Memory B cell (primary cell): ENCODE measurements at regions not wholly inside any gene's neighbourhood (a gene's known extent, or its start where the extent isn't known, plus 50 kb on each side); places are given as distances from the start of the nearest gene placed in this dataset.

Experiments
- ATAC-seq: fragments of 150-1000 bp; cut with Tn5 transposase; 2 replicates; pipeline ENCODE4 v1.10.0; 2021; ENCODE audit warnings: low read depth, mild to moderate bottlenecking, moderate library complexity
- DNase-seq, 2 donors: peaks; one replicate each; pipeline ENCODE4 v3.0.0; 2022; ENCODE audit warnings: low spot score in 2 of 2
- H3K27ac Mint-ChIP-seq: one replicate; pipeline ENCODE4 v1.8.0; 2022; ENCODE audit warnings: mild to moderate bottlenecking, moderate library complexity, mixed read lengths
- H3K27me3 Mint-ChIP-seq: one replicate; pipeline ENCODE4 v1.8.0; 2022; ENCODE audit warnings: mixed read lengths
- H3K36me3 Mint-ChIP-seq: one replicate; pipeline ENCODE4 v1.8.0; 2022; ENCODE audit warnings: mild to moderate bottlenecking, mixed read lengths
- H3K4me1 Mint-ChIP-seq: one replicate; pipeline ENCODE4 v1.8.0; 2022; ENCODE audit warnings: mixed read lengths
- H3K4me3 Mint-ChIP-seq: one replicate; pipeline ENCODE4 v1.8.0; 2022; ENCODE audit warnings: mild to moderate bottlenecking, moderate library complexity, mixed read lengths
- H3K9me3 Mint-ChIP-seq: one replicate; pipeline ENCODE4 v1.8.0; 2022; ENCODE audit warnings: mixed read lengths

GRCh38 chr3:5437296-5437782, 249.8 kb downstream of the EDEM1 start:
- Mint-ChIP-seq H3K27me3 (peaks cover 6% of the 10 kb centered on the region), H3K4me1 (peaks cover 6% of the 10 kb centered on the region), H3K36me3 (no peaks in the 10 kb centered on the region), H3K4me3 (no peak overlapping the region), H3K9me3 (no peaks in the 10 kb centered on the region), H3K27ac (no peak overlapping the region)
- no peak for DNase-seq
- ATAC-seq, result no peak

GRCh38 chr3:5437783-5438323, 250.3 kb downstream of the EDEM1 start:
- DNase-seq (no peak), ATAC-seq (no peak)
- H3K4me3 Mint-ChIP-seq, result no peak overlapping the region
- no peak overlapping the region for H3K27ac Mint-ChIP-seq
- H3K4me1 Mint-ChIP-seq, result peaks cover 6% of the 10 kb centered on the region
- H3K9me3 Mint-ChIP-seq, result no peaks in the 10 kb centered on the region
- H3K27me3 Mint-ChIP-seq, result peaks cover 6% of the 10 kb centered on the region
- no peaks in the 10 kb centered on the region for H3K36me3 Mint-ChIP-seq

- Mint-ChIP-seq H3K4me1 (no peaks in the 10 kb centered on the region), H3K4me3 (no peak overlapping the region), H3K27me3 (peaks cover 6% of the 10 kb centered on the region), H3K27ac (no peak overlapping the region), H3K9me3 (peaks cover 2% of the 10 kb centered on the region), H3K36me3 (no peaks in the 10 kb centered on the region)
- DNase-seq (no peak), ATAC-seq (no peak)
These were observed 253.9 kb downstream of the EDEM1 start for GRCh38 chr3:5441401-5441800.

- no peak overlapping the region for H3K27ac Mint-ChIP-seq
- H3K27me3 Mint-ChIP-seq, result peaks cover 6% of the 10 kb centered on the region
- no peak overlapping the region for H3K4me3 Mint-ChIP-seq
- peaks cover 2% of the 10 kb centered on the region for H3K9me3 Mint-ChIP-seq
- H3K4me1 Mint-ChIP-seq, result no peaks in the 10 kb centered on the region
- no peak for DNase-seq
- H3K36me3 Mint-ChIP-seq, result no peaks in the 10 kb centered on the region
- ATAC-seq, result no peak
These were observed 254.7 kb downstream of the EDEM1 start for GRCh38 chr3:5442106-5442785.

GRCh38 chr3:5442786-5443138, 255.3 kb downstream of the EDEM1 start:
- Mint-ChIP-seq H3K4me1 (no peaks in the 10 kb centered on the region), H3K36me3 (no peaks in the 10 kb centered on the region), H3K27me3 (peaks cover 6% of the 10 kb centered on the region), H3K4me3 (no peak overlapping the region), H3K27ac (no peak overlapping the region), H3K9me3 (peaks cover 2% of the 10 kb centered on the region)
- no peak for DNase-seq
- no peak for ATAC-seq

- ATAC-seq (no peak), DNase-seq (no peak)
- Mint-ChIP-seq H3K9me3 (peaks cover 3% of the 10 kb centered on the region), H3K4me3 (no peak overlapping the region), H3K4me1 (no peaks in the 10 kb centered on the region), H3K27me3 (no peaks in the 10 kb centered on the region), H3K27ac (no peak overlapping the region), H3K36me3 (no peaks in the 10 kb centered on the region)
These were observed 256.7 kb downstream of the EDEM1 start for GRCh38 chr3:5444253-5444652.

- ATAC-seq, result no peak
- no peak for DNase-seq
- Mint-ChIP-seq H3K27me3 (peaks cover 2% of the 10 kb centered on the region), H3K4me3 (no peak overlapping the region), H3K9me3 (peaks cover 3% of the 10 kb centered on the region), H3K4me1 (no peaks in the 10 kb centered on the region), H3K36me3 (no peaks in the 10 kb centered on the region), H3K27ac (no peak overlapping the region)
These were observed 258.2 kb downstream of the EDEM1 start for GRCh38 chr3:5445676-5446201.

GRCh38 chr3:5448246-5448645, 260.7 kb downstream of the EDEM1 start:
- ATAC-seq, result no peak
- no peak for DNase-seq
- Mint-ChIP-seq H3K36me3 (no peaks in the 10 kb centered on the region), H3K4me1 (no peaks in the 10 kb centered on the region), H3K27ac (no peak overlapping the region), H3K27me3 (peaks cover 6% of the 10 kb centered on the region), H3K9me3 (peaks cover 3% of the 10 kb centered on the region), H3K4me3 (no peak overlapping the region)

- Mint-ChIP-seq H3K4me1 (no peaks in the 10 kb centered on the region), H3K4me3 (no peak overlapping the region), H3K27me3 (peaks cover 7% of the 10 kb centered on the region), H3K36me3 (no peaks in the 10 kb centered on the region), H3K27ac (no peak overlapping the region), H3K9me3 (peaks cover 3% of the 10 kb centered on the region)
- no peak for DNase-seq
- no peak for ATAC-seq
These were observed 261.3 kb downstream of the EDEM1 start for GRCh38 chr3:5448816-5449215.

GRCh38 chr3:5456199-5456598, 268.7 kb downstream of the EDEM1 start:
- H3K36me3 Mint-ChIP-seq, result no peaks in the 10 kb centered on the region
- no peaks in the 10 kb centered on the region for H3K4me1 Mint-ChIP-seq

GRCh38 chr3:5458526-5458925, 271.0 kb downstream of the EDEM1 start:
- no peaks in the 10 kb centered on the region for H3K4me1 Mint-ChIP-seq
- no peak overlapping the region for H3K27ac Mint-ChIP-seq
- no peaks in the 10 kb centered on the region for H3K9me3 Mint-ChIP-seq
- no peaks in the 10 kb centered on the region for H3K36me3 Mint-ChIP-seq
- ATAC-seq, result no peak
- no peak for DNase-seq
- H3K4me3 Mint-ChIP-seq, result no peak overlapping the region
- H3K27me3 Mint-ChIP-seq, result peaks cover 10% of the 10 kb centered on the region

More at GRCh38 chr3:5456199-5456598, 268.7 kb downstream of the EDEM1 start:
- Mint-ChIP-seq H3K27me3 (peaks cover 15% of the 10 kb centered on the region), H3K27ac (no peak overlapping the region), H3K4me3 (no peak overlapping the region), H3K9me3 (no peaks in the 10 kb centered on the region)
- DNase-seq (no peak), ATAC-seq (no peak)

- H3K27ac Mint-ChIP-seq, result no peak overlapping the region
- peaks cover 12% of the 10 kb centered on the region for H3K27me3 Mint-ChIP-seq
- ATAC-seq (no peak), DNase-seq (no peak)
- no peaks in the 10 kb centered on the region for H3K36me3 Mint-ChIP-seq
- no peak overlapping the region for H3K4me3 Mint-ChIP-seq
- H3K9me3 Mint-ChIP-seq, result no peaks in the 10 kb centered on the region
- H3K4me1 Mint-ChIP-seq, result no peaks in the 10 kb centered on the region
These were observed 274.6 kb downstream of the EDEM1 start for GRCh38 chr3:5462086-5462485.

GRCh38 chr3:5463991-5464390, 276.5 kb downstream of the EDEM1 start:
- ATAC-seq (no peak), DNase-seq (no peak)
- H3K27me3 Mint-ChIP-seq, result peaks cover 10% of the 10 kb centered on the region
- H3K27ac Mint-ChIP-seq, result no peak overlapping the region
- H3K4me3 Mint-ChIP-seq, result no peak overlapping the region
- no peaks in the 10 kb centered on the region for H3K9me3 Mint-ChIP-seq
- H3K36me3 Mint-ChIP-seq, result no peaks in the 10 kb centered on the region
- H3K4me1 Mint-ChIP-seq, result no peaks in the 10 kb centered on the region

GRCh38 chr3:5464649-5465048, 277.1 kb downstream of the EDEM1 start:
- no peaks in the 10 kb centered on the region for H3K36me3 Mint-ChIP-seq
- H3K27ac Mint-ChIP-seq, result no peak overlapping the region
- H3K4me3 Mint-ChIP-seq, result no peak overlapping the region
- H3K4me1 Mint-ChIP-seq, result no peaks in the 10 kb centered on the region
- DNase-seq (no peak), ATAC-seq (no peak)
- peaks cover 10% of the 10 kb centered on the region for H3K27me3 Mint-ChIP-seq
- no peaks in the 10 kb centered on the region for H3K9me3 Mint-ChIP-seq

- ATAC-seq (no peak), DNase-seq (no peak)
- H3K27ac Mint-ChIP-seq, result no peak overlapping the region
- H3K9me3 Mint-ChIP-seq, result no peaks in the 10 kb centered on the region
- peaks cover 9% of the 10 kb centered on the region for H3K27me3 Mint-ChIP-seq
- no peaks in the 10 kb centered on the region for H3K36me3 Mint-ChIP-seq
- no peaks in the 10 kb centered on the region for H3K4me1 Mint-ChIP-seq
- H3K4me3 Mint-ChIP-seq, result no peak overlapping the region
These were observed 277.7 kb downstream of the EDEM1 start for GRCh38 chr3:5465183-5465582.
